CD4-positive, alpha-beta T cell treated with Interleukin-1 beta for 1 hour (primary cell): ENCODE measurements at regions not wholly inside any gene's neighbourhood (a gene's known extent, or its start where the extent isn't known, plus 50 kb on each side); places are given as distances from the start of the nearest gene placed in this dataset.

Experiments
- DNase-seq, 2 donors: peaks; one replicate each; pipeline ENCODE4 v3.0.0-alpha.2; 2020 to 2022

DNA sequence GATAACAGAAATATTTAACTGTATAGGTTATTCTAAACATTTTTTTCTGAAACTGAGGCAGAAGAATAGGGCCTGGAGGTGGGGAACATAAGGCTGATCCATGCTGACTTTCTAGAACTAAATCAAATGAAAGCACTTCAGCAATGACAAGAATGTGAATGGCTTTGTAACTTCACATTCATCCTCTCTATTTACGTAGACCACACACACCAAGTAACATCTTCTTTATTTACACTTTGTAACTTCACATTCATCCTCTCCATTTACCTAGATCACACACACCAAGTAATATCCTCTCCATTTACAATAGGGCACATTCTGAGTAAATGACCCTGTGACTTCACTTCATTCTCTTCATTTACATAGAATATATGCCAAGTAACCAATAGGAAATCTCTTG lies 251.8 kb upstream of the CDH9 start:
- no peak for DNase-seq

DNA sequence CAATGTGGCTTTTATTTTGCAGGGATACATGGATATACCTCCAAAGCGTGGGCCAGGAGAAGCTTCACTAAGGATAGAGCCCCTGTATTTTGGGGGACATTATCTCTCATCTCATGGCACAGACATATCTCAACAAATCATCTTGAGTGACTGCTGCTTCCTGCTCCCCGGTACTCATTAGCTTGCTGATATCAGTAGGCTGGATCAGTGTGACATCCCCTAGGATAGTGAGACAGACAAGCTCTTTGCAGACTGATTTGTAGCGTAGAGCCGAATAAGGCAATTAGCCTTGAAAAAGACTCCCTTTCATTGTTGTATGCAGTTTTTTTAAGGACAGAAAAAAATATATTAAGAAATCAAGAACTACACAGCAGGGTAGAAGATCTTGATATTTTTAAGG lies 237.7 kb upstream of the CDH9 start:
- no peak for DNase-seq

DNA sequence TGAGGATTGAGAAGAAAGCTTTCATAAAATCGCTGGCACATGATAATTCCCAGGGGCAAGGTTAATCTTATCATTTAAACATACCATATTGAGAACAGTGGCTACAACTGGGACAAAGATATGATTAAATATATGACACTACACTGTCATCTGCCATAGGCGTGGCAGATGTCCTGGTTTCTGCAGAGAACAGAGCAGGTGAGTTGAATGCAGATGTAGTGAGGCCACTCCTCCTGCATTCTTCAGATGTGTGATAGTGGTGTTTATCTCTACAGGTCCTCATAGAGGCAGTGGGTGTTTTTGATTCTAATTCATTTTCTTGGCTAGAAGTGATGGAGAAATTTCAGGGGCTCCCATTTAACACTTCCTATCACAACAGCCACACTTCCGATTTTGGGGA lies 237.0 kb upstream of the CDH9 start:
- no peak for DNase-seq

DNA sequence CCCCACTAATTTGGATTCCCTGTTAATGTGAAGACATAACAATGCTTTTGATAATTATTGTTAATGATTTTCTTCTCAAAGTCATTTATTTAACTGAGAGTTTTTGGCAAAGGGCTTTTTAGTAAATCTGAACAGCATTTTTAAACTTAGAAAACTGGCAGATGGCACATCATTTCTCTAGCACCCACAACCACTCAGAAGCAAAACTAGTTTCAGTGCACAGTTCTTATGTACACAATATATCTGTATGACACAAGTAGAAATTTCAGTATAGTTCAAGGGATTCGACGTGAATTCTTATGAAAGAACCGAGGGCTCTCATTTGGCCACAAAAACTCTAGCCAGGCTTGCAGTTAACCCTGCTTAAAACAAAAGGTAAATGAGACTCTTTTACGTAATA lies 231.4 kb upstream of the CDH9 start:
- no peak for DNase-seq

DNA sequence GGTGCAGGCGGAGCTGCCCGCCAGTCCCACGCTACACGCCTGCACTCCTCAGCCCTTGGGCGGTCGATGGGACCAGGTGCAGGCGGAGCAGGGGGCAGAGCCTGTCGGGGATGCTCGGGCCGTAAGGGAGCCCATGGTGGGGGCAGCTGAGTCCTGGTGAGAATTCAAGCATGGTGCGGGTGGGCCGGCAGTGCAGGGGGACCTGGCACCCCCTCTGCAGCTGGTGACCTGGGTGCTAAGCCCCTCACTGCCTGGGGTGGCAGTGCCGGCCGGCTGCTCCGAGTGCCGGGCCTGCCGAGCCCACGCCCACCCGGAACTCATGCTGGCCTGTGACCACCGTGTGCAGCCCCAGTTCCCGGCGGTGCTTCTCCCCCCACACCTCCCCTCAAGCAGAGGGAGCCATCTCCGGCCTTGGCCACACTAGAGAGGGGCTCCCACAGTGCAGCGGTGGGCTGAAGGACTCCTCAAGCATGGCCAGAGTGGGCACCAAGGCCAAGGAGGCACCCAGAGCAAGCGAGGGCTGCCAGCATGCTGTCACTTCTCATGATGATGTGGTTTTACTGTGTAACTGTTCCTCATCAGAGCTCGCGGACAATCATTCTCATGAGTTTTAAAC lies 228.9 kb upstream of the CDH9 start:
- DNase-seq: no peak

DNA sequence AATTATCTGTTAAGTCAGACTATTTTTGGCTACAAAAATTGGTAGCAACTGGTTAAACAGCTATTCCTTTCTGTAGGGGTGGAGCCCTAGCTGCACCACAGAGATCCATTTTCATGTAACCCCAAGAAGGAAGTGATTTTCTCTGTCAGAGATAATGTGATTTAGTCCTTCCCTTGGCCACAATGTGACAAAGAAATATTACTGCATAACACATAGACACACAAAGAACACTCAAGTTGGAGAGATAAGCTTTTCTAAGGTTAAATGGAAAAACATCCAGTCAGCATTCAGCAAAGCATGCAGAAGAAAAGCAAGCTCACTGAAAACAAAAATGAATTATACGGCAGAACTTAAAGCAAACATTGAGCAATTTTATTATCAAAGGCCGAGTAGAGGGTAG lies 227.8 kb upstream of the CDH9 start:
- no peak for DNase-seq

DNA sequence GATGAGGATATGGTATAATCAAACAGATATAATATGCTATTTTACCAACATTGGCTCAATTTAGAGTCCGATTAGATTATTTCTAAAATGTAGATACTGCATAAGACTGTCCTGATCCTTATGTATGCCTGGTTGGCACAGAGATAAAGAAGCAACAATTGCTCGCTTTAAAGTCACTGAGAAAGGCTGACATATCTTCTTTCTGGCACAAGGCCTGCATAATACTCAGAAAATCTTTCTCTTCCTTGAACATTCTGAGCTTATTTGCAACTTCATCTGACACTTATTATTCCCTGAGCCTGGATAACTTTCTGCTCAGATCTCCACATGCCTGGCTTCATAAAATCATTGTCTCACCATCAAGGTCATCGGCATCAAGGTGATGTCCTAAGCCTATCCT lies 219.3 kb upstream of the CDH9 start:
- no peak for DNase-seq

DNA sequence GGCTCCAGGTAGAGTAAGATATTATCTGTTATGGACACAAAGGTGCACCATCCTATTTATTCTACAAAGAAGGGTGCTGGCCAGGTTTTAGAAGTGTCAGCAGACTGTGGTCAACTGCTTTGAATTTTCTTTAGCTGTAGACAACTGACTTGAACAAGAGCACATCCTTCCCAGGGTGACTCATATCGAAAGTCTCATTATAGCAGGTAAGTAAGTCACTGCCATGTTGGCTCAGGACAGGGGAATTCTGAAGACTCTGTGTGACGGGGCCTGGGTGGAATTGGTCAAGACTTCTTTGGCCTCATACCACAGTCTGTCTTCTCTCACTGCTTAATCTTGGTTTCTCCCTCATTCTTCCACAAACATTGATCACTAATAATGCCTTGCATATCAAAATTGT lies 214.5 kb upstream of the CDH9 start:
- DNase-seq: no peak

DNA sequence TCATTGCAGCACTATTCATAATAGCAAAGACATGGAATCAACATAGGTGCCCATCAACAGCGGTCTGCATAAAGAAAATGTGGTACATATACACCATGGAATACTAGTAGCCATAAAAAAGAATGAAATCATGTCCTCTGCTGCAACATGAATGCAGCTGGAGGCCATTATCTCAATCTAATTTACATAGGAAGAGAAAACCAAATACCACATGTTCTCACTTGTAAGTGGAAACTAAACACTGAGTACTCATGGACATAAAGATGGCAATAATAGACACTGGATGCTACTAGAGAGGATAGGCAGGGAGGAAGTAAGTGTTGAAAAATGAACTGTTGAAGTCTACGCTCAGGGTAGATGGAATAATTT lies 203.9 kb upstream of the CDH9 start:
- DNase-seq: no peak

DNA sequence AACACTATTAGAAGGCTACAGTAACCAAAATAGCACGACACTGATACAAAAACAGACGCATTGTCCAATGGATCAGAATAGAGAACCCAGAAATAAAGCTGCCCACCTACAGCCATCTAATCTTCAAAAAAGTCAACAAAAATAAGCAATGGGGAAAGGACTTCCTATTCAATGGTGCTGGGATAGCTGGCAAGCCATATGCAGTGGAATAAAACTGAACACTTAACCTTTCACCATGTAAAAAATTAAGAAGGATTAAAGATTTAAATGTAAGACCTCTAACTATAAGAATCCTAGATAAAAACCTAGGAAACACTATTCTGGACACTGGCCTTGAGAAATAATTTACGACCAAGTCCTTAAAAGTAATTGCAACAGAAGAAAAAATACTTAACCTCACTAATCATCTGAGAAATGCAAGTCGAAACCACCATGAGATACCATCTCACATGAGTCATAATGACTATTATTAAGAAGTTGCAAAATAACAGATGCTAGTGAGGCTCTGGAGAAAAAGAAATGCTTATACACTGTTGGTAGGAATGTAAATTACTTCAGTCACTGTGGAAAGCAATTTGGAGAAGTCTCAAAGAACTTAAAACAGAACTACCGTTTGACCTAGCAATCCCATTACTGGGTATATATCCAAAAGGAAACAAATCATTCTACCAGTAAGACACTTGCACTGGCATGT lies 203.3 kb upstream of the CDH9 start:
- no peak for DNase-seq

DNA sequence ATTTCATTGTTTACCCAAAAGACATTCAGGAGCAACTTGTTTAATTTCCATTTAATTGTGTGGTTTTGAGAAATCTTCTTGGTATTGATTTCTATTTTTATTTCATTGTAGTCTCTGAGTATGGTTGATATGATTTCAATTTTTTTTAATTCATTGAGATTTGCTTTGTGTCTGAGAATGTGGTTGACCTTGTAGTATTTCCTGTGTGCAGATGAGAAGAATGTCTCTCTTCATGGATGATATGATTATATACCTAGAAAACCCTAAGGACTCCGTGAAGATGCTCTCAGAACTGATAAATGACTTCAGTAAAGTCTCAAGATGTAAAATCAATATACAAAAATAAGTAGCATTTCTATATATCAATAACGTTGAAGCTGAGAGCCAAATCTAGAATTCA lies 202.4 kb upstream of the CDH9 start:
- no peak for DNase-seq

DNA sequence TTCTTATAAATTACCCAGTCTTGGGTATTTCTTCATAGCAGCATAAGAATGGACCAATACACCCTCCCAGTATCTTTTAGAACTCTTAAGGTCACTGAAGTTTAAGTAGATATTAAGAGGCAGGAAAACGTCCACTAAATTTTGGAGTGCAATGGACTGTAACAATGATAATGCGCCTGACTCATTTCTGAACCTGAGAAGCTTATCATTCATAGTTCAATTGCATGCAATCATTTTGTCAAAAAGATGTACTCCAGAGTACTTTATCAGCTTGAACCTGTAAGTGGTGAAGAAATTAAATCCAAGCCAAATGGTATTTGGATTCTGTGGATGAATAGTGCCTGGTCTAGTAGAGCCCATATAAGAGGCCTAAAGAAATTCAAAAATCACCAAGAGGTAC lies 196.5 kb upstream of the CDH9 start:
- no peak for DNase-seq

DNA sequence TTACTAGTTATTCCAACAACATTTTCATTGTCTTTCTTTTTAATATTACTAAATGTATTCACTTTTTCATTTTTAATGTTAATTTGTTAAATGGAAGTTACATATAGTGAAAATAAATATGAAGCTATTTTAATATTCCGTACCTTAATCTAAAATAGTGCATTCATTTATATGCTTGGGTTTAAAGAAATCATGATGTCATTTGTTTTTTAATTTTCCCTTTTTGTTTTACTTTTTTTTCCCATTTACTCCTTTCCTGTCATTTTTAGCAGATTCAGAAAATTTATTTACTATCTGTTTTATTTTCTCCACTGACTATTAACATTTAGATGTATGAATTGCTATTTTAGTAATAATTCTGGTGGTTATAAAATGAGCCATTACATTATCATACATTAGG lies 183.0 kb upstream of the CDH9 start:
- DNase-seq: no peak

DNA sequence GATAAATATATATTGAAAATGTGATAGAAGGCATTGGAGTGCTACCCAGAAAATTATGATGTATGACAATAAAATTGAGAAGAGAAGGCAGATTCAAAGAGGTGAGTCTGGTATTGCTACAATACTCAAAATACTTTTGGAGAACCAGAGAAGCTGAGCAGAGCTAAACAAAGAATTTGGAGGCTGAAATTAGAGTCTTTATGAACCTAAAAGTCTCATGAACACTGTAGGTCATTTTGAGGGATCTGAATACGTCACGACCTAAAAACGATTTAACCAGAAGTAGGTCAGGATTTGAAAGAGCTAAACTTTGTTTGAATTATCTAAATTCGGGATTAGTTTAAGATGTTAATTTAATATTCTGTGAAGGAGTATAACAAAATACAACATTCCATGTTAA lies 182.4 kb upstream of the CDH9 start:
- DNase-seq: no peak

DNA sequence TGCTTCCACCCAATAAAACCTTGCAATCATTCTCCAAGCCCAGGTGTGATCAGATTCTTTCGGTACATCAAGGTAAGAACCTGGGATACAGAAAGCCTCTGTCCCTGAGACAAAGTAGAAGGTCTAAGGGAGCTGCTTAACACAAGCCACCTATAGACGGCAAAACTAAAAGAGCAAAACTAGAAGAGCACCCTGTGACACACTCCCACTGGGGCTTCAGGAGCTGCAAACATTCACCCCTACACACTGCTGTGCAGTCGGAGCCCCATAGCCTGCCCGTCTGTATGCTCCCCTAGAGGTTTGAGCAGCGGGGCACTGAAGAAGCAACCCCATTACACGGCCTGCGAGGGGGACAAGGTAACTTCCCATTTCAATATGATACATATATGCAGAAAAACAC lies 179.6 kb upstream of the CDH9 start:
- no peak for DNase-seq

DNA sequence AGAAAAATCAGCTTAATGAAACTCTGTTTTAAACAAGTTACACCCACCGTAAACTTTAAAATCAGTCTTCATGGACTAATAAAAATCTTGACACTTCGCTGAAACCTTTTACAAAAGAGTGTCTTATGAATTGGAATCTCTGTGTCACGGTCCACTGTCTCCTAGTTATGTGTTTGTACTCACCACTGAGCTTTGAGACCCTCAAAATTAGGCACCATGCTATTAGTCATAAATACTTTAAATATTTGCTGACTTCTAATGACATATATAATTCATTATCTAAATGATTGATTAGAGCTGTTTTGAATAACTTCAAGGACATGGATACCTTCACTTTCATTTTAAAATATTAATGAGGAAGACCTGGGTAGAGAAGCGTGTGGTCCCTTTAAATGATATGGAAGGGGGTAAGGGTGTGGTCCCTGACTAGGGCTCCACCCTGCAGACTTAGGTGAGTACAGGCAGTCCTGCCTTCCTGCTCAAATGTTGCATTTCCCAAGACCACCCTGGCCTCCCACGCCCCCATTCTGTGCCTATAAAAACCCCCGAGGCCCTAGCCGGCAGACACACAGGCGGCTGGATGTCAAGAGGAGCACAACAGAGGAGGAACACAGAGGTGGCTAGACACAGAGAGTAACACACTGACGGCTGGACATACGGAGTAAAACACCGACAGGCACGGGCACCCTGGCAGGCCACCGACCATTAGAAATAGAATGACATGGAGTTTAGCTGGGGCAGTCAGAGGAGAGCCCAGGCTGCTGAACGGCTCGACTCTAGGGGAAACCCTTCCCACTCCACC lies 179.0 kb upstream of the CDH9 start:
- DNase-seq: no peak

DNA sequence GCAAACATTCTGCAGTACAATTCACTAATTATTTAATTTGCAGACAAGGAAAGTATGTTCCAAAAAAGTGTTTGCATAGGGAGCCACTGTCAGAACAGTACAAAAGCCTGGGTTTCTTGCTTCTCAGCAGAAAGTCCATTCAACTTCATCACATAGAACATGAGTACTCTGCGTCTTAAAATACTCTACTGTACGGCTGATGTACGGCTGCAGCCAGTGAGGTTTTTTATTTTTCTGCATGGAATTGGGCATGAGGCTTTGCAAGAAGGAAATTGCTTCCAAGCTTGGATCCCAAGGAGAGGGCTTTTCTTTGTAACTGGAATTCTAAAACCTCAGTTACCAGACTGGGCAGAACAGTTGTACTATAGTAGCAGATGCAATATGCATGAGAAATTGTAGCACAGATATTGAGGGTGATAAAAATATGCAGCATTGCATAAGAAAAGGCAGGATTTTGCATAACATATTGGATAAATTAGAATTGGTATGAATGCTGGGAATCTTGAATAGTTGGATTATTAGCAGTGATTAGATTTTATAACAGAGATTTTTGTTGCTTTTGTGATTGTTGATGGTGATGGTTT lies 178.1 kb upstream of the CDH9 start:
- DNase-seq: no peak

DNA sequence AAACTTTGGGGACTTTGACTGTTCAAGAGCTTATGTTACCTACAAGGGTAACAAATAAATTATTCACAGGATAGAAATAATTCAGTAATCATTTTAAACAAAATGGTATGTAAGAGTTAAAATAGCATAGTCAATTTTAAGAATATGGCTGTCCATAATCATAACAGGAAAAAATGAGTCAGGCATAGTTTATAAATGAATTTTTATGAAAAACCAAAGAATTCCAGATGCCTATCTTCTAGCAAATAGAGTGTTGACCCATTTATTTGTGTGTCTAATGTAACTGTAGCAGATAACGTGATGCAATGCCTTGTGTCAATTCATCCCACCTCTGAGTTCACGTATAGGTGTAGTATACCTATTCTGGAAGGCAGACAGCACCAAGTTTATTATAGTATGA lies 169.7 kb upstream of the CDH9 start:
- DNase-seq: no peak

DNA sequence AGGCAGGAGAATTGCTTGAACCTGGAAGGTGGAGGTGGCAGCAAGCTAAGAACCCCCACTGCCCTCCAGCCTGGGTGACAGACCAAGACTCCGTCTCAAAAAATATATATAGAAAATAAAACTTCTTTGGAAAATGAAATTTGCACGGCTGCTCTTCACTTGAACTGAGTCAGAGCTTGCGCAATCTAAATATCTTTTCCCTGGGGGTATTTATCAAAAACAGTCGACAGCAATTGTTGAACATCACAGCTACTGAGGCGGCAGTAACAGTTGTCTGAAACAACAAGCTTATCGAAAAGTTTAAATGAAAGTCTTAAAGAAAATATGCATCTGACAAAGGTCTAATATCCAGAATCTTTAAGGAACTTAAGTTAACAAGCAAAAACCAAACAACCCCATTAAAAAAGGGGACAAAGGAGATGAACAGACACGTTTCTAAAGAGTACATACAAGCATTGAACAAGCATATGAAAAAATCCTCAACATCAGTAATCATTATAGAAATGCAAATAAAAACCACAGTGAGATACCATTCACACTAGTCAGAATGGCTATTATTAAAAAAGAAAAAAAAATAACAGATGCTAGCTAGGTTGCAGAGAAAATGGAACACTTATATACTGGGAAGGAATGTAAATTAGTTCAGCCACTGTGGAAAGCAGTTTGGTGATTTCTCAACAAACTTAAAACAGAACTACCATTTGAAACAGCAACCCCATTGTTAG lies 153.6 kb upstream of the CDH9 start:
- DNase-seq: no peak

DNA sequence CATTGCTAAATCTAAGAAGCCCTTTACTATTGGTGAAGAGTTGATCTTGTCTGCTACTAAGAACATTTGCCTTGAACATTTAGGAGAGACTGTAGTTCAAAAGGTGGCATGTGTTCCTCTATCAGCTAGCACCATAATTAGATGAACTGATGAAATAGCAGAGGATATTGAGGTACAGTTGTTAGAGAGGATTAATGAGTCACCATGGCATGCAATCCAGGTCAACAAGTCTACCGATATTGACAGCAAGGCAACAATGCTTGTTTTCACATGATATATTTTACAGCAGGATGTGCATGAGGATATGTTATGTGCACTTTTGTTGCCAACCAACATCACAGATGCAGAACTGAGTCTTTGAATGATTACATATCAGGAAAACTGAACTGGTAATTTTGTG lies 134.3 kb upstream of the CDH9 start:
- no peak for DNase-seq

DNA sequence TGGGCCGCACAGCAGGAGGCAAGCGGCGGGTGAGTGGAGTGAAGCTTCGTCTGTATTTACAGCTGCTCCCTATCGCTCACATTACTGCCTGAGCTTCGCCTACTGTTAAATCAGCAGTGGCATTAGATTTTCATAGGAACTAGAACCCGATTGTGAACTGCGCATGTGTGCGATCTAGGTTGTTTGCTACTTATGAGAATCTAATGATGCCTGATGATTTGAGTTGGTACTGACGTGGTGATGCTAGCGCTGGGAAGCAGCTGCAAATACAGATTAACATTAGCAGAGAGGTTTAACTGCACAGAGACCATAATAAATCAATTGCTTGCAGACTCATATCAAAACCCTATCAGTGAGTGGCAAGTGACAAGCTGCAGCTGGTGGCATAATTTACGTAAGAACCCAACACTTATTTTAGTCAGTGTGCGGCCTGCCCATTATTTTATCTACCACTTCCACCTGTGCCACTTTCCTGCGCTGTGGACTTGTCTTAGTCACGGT lies 133.4 kb upstream of the CDH9 start:
- no peak for DNase-seq

DNA sequence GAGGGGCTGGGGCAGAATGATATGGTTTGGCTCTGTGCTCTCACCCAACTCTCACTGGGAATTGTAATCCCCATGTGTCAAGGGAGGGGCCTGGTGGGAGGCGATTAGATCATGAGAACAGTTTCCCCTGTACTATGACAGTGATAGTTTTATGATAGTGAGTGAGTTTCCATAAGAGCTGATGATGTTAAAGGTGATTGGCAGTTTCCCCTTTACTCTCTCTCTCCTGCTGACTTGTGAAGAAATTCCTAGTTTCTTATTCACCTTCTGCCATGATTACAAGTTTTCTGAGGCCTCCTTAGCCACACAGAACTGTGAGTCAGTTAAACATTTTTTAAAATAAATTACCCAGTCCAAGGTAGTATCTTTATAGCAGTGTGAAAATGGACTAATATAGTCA lies 120.4 kb upstream of the CDH9 start:
- no peak for DNase-seq

DNA sequence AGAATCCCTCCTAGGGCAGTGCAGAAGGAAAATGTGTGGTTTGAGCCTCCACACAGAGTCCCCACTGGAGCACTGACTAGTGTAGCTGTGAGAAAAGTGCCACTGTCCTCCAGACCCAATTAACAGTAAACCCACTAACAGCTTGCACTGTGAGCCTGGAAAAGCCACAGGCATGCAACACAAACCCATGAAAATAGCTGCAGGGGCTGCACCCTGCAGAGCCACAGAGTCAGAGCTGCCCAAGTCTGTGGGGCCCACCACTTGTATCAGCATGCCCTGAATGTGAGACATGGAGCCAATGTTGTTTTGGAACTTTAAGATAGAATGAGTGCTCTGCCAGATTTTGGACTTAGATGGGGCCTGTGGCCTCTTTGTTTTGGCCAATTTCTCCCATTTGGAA lies 119.8 kb upstream of the CDH9 start:
- DNase-seq: no peak
